ENCODE measurements at regions not wholly inside any gene's neighbourhood (a gene's known extent, or its start where the extent isn't known, plus 50 kb on each side); places are given as distances from the start of the nearest gene placed in this dataset.

- peak; percentile 73 for DNase-seq
Measured at GRCh38 chr11:86193297-86194095, 51.1 kb upstream of the EED start.

- no peak for DNase-seq
Measured at GRCh38 chr11:86192519-86193257, 51.9 kb upstream of the EED start.

DNA sequence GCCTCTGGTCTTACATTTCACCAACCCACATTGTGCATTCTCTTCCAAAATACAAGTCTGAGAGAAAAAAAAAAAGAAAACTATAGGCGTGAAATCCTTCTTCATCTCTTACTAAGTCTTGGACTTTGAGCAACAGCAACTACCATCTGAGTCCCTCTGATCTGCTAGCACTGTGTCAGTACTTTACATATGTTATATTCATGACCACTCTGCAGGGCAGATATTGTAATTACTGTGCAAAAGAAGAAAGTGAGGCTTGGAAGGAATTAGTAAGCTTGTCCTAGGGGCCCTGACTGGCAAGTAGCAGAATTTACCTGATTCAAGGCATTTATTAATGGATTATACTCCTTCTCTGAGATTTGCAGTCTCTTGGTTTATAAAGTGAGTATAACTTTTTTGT, 52.7 kb upstream of the EED start:
- DNase-seq: no peak

GRCh38 chr11:86187027-86187426, 57.5 kb upstream of the EED start:
- DNase-seq: no peak

GRCh38 chr11:86186386-86186785, 58.2 kb upstream of the EED start:
- DNase-seq: no peak

- no peak for DNase-seq
Measured at GRCh38 chr11:86185381-86185750, 59.2 kb upstream of the EED start.

DNA sequence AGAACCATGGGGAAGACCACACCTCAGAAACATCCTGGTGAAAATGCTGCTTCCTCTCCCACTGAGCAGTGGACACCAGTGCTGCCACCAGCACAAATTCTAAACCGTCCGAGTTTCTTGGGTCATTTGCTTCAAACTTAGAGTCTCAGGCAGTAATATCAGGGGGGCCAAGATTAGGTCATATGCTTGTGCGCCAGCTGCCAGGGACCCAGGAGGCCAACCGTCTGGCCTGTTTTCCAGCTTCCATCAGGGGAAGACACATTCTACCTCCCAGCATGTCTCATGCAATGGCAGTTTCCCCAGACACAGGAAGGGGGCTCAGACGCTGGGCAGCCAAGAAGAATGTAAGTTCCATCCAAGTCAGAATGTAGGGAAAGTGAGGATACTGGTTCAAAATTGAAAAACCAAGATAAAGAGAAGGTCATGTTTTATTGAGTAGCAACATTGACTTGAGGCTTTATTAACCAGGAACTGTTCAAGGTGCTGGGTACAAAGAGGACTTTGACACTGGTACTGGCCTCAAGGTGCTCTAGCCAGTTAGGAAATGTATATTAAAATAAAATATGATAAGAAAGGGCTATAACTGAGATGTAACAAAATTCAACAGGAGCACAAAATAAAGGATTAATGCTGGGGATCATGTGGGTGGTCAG, 59.7 kb upstream of the EED start:
- DNase-seq: no peak

DNA sequence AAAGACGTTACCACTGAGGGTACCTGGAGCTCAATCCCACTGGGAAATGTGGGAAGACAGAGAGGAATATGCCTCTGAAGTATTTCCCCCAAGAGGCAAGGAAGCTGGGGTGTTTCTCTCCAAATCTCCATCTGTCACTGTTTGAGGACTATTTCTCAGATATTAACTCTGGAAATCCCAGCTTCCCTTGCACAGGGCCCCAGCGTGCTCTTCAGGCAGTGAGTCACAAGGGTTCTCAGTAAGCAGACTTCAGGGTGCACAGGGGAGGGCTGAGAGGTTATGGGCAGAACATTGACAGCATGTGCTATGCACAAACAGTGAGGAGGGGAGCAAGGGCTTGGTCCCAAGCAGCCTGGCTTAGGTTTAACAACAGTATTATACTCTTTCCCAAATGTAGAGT, 60.9 kb upstream of the EED start:
- no peak for DNase-seq

DNA sequence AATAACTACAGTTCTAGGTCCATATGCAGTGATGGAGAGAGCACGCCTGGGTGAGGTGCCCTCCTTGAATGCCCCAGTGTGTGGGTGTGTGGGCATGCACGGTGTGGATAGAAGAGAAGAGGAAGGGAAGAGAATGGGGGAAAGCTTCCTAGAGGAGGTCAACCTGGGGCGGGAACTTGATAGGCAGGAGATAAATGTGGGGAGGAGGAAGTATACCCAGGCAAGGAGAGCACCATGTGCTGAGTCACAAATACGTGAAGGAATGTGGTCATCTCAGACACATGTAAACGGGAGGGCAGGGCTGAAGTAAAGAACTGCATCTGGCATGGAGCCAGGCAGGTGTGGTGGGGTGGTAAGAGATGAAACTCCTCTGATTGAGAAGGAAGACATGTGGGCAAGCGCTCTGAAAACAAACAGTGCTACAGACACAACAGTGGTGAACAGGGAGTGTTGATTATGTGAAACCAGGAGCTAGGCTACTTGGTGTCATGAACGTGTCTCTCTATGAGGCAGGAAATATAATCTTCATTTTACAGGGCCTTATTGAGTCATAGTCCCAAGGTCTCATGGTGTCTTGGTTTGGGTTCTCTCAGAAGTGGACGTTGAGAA, 61.5 kb upstream of the EED start:
- no peak for DNase-seq

DNA sequence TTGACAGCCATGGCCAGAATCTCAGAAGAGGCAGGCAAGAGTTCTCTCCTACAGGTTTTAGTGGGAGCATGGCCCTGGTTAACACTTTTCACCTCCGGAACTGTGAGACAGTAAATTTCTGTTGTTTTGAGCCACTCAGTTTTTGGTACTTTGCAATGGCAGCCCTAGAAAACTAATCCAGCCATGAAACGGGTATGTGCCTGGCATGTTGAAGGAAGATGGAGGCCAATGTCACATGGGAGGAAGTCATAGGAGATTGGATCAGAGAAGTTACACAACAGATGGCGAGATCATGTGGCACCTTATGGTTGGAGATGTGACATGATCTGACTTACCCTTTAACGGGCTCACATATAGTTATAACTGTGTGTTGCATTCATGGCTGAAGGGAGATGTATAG, 63.2 kb upstream of the EED start:
- DNase-seq: no peak

GRCh38 chr11:86180851-86181250, 63.7 kb upstream of the EED start:
- peak; percentile 61 for DNase-seq

DNA sequence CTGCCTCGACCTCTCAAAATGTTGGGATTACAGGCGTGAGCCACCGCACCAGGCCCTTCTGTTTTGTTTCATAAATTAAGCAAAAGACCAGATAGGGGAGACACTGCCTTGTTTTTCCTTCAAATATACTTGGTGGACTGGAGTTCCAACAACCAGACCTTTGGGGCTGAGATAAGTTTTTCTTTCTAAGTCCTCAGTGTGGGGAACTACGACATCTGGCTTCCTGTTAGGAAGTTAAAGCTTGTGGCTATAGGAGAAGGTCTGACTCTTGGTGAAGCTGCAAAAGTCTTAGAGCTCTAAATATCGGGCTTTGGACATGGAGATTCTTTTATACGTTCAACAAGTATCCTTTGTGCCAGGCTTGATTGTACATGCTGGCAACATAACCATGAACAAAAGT, 64.1 kb upstream of the EED start:
- DNase-seq: no peak

DNA sequence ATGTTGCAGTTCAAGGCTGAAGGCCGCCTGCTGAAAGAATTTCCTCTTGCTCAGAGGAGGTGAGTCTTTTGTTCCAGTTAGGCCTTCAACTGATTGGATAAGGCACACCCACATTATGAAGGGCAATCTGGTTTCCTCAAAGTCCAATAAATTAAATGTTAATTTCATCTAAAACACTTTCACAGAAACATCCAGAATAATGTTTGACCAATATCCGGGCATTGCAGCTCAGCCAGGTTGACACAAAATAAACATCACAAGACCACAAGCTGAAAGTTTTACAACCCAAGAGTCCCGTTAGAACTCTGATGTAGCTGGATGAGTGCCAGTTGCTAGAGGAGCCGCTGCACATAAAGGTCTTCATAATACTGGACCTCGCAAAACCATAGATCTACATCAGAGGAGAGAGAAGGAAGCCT, 64.9 kb upstream of the EED start:
- DNase-seq: no peak

GRCh38 chr11:86177302-86177701, 67.3 kb upstream of the EED start:
- DNase-seq: no peak

GRCh38 chr11:86176165-86176884, 68.2 kb upstream of the EED start:
- no peak for DNase-seq

- DNase-seq: no peak
Measured at GRCh38 chr11:86175626-86176025, 68.9 kb upstream of the EED start.

DNA sequence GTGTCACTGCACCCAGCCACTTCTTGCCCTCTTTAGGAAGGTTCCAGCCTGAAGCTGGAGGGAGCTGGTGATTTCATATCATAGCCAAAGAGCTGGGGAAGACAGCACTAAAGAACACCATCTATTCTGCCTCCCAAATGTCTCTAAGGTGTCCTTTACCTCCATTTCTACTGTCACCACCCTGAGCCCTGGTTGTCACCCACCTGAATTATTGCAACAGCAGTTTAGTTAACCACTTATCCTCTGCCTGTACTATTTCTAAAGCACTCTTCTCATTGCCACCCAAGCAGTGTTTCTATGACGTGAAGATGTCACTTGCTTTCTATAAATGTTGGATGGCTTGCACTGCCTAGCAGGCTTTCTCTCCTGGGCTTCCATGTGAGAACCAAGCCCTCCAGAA, 69.4 kb upstream of the EED start:
- DNase-seq: no peak

DNA sequence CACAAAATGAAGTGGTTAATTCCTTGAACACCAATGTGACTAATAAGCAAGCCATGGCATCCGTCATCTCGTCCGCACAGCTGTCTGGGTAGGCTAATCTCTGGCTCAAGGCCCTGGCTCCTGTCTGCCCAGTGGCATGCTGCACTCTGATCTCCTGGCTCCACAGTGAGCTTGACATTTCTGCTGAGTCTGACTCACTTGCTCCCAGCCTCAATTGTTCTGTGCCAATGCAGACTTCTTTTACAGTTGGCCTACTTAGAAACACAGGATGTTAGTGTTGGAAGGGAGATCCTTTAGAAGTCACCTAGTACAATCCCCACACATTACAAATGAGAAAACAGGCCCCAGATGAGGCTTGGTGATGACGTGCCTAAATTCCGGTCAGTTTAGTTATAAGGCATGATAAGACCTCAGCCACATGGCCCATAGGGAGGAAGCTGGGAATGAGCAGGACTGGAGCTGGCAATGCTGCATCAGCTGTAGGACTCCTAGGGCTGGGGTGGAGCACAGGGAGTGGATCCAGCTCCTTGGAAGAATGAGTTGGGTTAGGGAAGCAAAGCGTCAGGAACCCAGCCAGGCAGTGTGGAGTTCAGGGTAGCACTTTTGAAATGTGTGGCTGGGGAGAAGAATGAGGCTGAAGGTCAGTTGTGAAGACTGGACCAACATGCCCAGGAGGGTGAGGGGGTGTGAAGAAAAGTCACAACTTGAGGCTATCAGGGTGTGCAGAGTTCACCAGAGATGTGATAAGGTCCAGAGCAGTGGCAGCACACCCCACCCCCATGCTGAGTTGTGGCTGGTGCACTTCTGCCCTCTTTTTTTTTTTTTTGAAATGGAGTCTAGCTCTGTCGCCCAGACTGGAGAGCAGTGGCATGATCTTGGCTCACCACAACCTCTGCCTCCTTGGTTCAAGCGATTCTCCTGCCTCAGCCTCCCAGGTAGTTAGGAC, 70.2 kb upstream of the EED start:
- no peak for DNase-seq

- no peak for DNase-seq
Measured at GRCh38 chr11:86172894-86173293, 71.7 kb upstream of the EED start.

- DNase-seq: no peak
Measured at GRCh38 chr11:86171627-86172026, 72.9 kb upstream of the EED start.

GRCh38 chr11:86167499-86168164, 76.9 kb upstream of the EED start:
- DNase-seq: no peak
